Right lobe of liver (tissue), 6 donors: ENCODE measurements at regions not wholly inside any gene's neighbourhood (a gene's known extent, or its start where the extent isn't known, plus 50 kb on each side); places are given as distances from the start of the nearest gene placed in this dataset.

ENCODE experiments used
- ATAC-seq, 4 donors: fragments of 200-7000 bp; cut with Tn5 transposase; one replicate each; pipeline ENCODE4 v1.9.1; 2020; ENCODE audit warnings: mild to moderate bottlenecking in 4 of 4, moderate library complexity in 4 of 4
- DNase-seq, 3 donors: peaks; one replicate each; pipeline ENCODE4 v3.0.0-alpha.2; 2020
- H3K27ac ChIP-seq, 3 donors: fragments of 200-600 bp; one replicate each; pipeline ENCODE4 v1.8.0; 2022
- H3K27me3 ChIP-seq, 2 donors: fragments of 200-600 bp; one replicate each; pipeline ENCODE4 v1.8.0; 2022
- H3K36me3 ChIP-seq, 4 donors: fragments of 200-600 bp; sonication (generic) in 1 of 4; one replicate each; pipeline versions ENCODE4 v1.5.1 to v1.8.0; 2017 to 2022; ENCODE audit warnings: control low read depth in 1 of 4
- H3K4me1 ChIP-seq, 4 donors: fragments of 200-600 bp; sonication (generic) in 1 of 4; one replicate each; pipeline versions ENCODE4 v1.5.1 to v1.8.0; 2017 to 2022; ENCODE audit warnings: control low read depth in 1 of 4
- H3K4me3 ChIP-seq, 3 donors: fragments of 200-600 bp; one replicate each; pipeline ENCODE4 v1.8.0; 2022
- H3K9me3 ChIP-seq, 4 donors: fragments of 200-600 bp; sonication (generic) in 1 of 4; one replicate each; pipeline versions ENCODE4 v1.5.1 to v1.8.0; 2017 to 2022; ENCODE audit warnings: control low read depth in 1 of 4
- POLR2A ChIP-seq: fragments of 450-650 bp; IDR thresholded peaks from one replicate; pipeline ENCODE4 v1.6.1; 2017; ENCODE audit warnings: antibody characterized with exemption, mild to moderate bottlenecking
- WGBS: methylation state at CpG from one replicate; pipeline ENCODE4 v1.1.6; 2018; ENCODE audit warnings: low coverage, low lambda C conversion rate; ENCODE audit not compliant: insufficient coverage; ENCODE audit errors: missing lambda C conversion rate; 5-methylcytosine and 5-hydroxymethylcytosine counted together
- intact Hi-C, 2 donors: fragments of 100-400 bp; cut with DNase I; formaldehyde crosslinking; loops; one replicate each; pipeline versions ENCODE4 v1.11.2 to v1.14.1; 2022
- TF ChIP-seq, protein P1 (sequence below), 4 donors: fragments of 200-600 bp in 3 of 4; fragments of 450-650 bp in 1 of 4; IDR thresholded peaks; one replicate each; pipeline versions ENCODE4 v1.5.1 to v1.8.0; 2016 to 2022; ENCODE audit warnings: antibody characterized with exemption in 4 of 4, mild to moderate bottlenecking in 2 of 4
- donor health status: DM: no; HTN: yes; CAD: no.
- donor health status: DM: no; HTN: no; CAD: no.
- donor health status: DM: no; HTN: no; CAD: no.
- donor health status: DM: no; HTN: yes; CAD: no.
- donor health status: DM: no; HTN: yes; CAD: no.

- WGBS, result 28% methylated on average over 1 of the region's 1 CpG
- no peak for DNase-seq
Observed at GRCh38 chr18:73093687-73094250, 226.0 kb upstream of the NETO1 start.

GRCh38 chr18:73088445-73088844 is 220.7 kb upstream of the NETO1 start:
- Histone ChIP-seq H3K9me3 (no peaks in the 10 kb centered on the region), H3K27ac (no peak overlapping the region), H3K4me1 (no peaks in the 10 kb centered on the region), H3K27me3 (no peaks in the 10 kb centered on the region), H3K4me3 (no peak overlapping the region), H3K36me3 (no peaks in the 10 kb centered on the region)
- DNase-seq (no peak), ATAC-seq (no peak)
- WGBS, result 80% methylated on average over 1 of the region's 1 CpG
- intact Hi-C loops, result no loop called here
- TF ChIP-seq, protein P1, sequence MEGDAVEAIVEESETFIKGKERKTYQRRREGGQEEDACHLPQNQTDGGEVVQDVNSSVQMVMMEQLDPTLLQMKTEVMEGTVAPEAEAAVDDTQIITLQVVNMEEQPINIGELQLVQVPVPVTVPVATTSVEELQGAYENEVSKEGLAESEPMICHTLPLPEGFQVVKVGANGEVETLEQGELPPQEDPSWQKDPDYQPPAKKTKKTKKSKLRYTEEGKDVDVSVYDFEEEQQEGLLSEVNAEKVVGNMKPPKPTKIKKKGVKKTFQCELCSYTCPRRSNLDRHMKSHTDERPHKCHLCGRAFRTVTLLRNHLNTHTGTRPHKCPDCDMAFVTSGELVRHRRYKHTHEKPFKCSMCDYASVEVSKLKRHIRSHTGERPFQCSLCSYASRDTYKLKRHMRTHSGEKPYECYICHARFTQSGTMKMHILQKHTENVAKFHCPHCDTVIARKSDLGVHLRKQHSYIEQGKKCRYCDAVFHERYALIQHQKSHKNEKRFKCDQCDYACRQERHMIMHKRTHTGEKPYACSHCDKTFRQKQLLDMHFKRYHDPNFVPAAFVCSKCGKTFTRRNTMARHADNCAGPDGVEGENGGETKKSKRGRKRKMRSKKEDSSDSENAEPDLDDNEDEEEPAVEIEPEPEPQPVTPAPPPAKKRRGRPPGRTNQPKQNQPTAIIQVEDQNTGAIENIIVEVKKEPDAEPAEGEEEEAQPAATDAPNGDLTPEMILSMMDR (IDR thresholded peaks at IDR 0.05), result no peak
- TF ChIP-seq POLR2A, result no peak

More at GRCh38 chr18:73093687-73094250, 226.0 kb upstream of the NETO1 start:
- Histone ChIP-seq H3K27me3 (no peaks in the 10 kb centered on the region), H3K27ac (no peak overlapping the region), H3K9me3 (no peaks in the 10 kb centered on the region), H3K4me3 (no peak overlapping the region), H3K4me1 (no peaks in the 10 kb centered on the region), H3K36me3 (no peaks in the 10 kb centered on the region)
- ATAC-seq, result no peak
- TF ChIP-seq, protein P1 (IDR thresholded peaks at IDR 0.05), result no peak
- TF ChIP-seq POLR2A, result no peak
- intact Hi-C loops, result no loop called here

GRCh38 chr18:73087282-73087977 is 219.6 kb upstream of the NETO1 start:
- H3K4me1 ChIP-seq, result no peaks in the 10 kb centered on the region
- no peak overlapping the region for H3K27ac ChIP-seq
- ATAC-seq (no peak), DNase-seq (no peak)
- 58% methylated on average over 8 of the region's 8 CpGs for WGBS
- intact Hi-C loops, result no loop called here
- H3K27me3 ChIP-seq, result no peaks in the 10 kb centered on the region
- H3K4me3 ChIP-seq, result no peak overlapping the region
- TF ChIP-seq, protein P1 (IDR thresholded peaks at IDR 0.05), result no peak
- no peak for TF ChIP-seq POLR2A
- H3K36me3 ChIP-seq, result no peaks in the 10 kb centered on the region
- no peaks in the 10 kb centered on the region for H3K9me3 ChIP-seq

DNA sequence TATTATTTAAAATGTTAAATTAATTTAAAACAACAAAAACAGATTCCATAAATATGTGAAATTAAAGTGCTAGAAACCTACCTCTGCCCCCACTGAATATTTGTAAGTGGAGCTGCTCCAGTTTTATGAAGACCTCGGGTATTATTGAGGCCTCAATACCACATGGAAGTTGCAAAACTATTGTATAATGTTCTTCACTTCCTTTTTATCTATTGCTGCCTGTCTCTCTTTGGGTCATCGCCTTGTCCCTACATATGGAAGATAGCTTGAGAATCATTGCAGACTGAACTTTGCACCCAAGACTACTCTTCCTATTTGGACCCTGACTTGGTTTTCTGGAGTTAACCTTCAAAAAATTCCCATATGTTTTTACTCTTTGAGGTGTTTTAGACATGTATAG is 212.1 kb upstream of the NETO1 start:
- no peak overlapping the region for H3K27ac ChIP-seq
- ATAC-seq (no peak), DNase-seq (no peak)
- no peaks in the 10 kb centered on the region for H3K9me3 ChIP-seq
- intact Hi-C loops, result no loop called here
- H3K36me3 ChIP-seq, result no peaks in the 10 kb centered on the region
- no peak overlapping the region for H3K4me3 ChIP-seq
- WGBS, result 50% methylated on average over 2 of the region's 2 CpGs
- no peaks in the 10 kb centered on the region for H3K4me1 ChIP-seq
- TF ChIP-seq, protein P1 (IDR thresholded peaks at IDR 0.05), result no peak
- no peak for TF ChIP-seq POLR2A
- H3K27me3 ChIP-seq, result no peaks in the 10 kb centered on the region
